H9 (cell line): ENCODE measurements at regions not wholly inside any gene's neighbourhood (a gene's known extent, or its start where the extent isn't known, plus 50 kb on each side); places are given as distances from the start of the nearest gene placed in this dataset.

ENCODE experiments used
- DNase-seq: peaks from one replicate; pipeline ENCODE4 v3.0.0-alpha.2; 2017
- H2AFZ ChIP-seq: one replicate; pipeline ENCODE4 v1.6.1; 2013; ENCODE audit warnings: mild to moderate bottlenecking, low read length, control low read depth, moderate library complexity
- H2AK5ac ChIP-seq: 2 replicates; pipeline ENCODE4 v1.6.1; 2013; ENCODE audit warnings: low read length, control low read depth, mixed read lengths; ENCODE audit not compliant: insufficient read length
- H2BK120ac ChIP-seq: one replicate; pipeline ENCODE4 v1.6.1; 2013; ENCODE audit warnings: low read depth, mild to moderate bottlenecking, low read length, control low read depth, inconsistent platforms; ENCODE audit not compliant: poor library complexity, severe bottlenecking
- H2BK12ac ChIP-seq: 2 replicates; pipeline ENCODE4 v1.6.1; 2013; ENCODE audit warnings: low read length, control low read depth, mixed read lengths, low read depth; ENCODE audit not compliant: insufficient read length
- H2BK15ac ChIP-seq: 2 replicates; pipeline ENCODE4 v1.6.1; 2013; ENCODE audit warnings: low read depth, low read length, control low read depth
- H2BK20ac ChIP-seq: one replicate; pipeline ENCODE4 v1.6.1; 2013; ENCODE audit warnings: low read depth, mild to moderate bottlenecking, low read length, control low read depth, inconsistent platforms; ENCODE audit not compliant: poor library complexity, severe bottlenecking
- H2BK5ac ChIP-seq: 2 replicates; pipeline ENCODE4 v1.6.1; 2013; ENCODE audit warnings: low read length, control low read depth, mixed read lengths; ENCODE audit not compliant: insufficient read length
- H3K14ac ChIP-seq: 2 replicates; pipeline ENCODE4 v1.6.1; 2013; ENCODE audit warnings: low read length, control low read depth; ENCODE audit not compliant: insufficient read depth
- H3K18ac ChIP-seq: 2 replicates; pipeline ENCODE4 v1.6.1; 2013; ENCODE audit warnings: low read depth, mild to moderate bottlenecking, mixed read lengths, low read length, control low read depth; ENCODE audit not compliant: insufficient read length
- H3K23ac ChIP-seq: 2 replicates; pipeline ENCODE4 v1.6.1; 2013; ENCODE audit warnings: low read length, control low read depth, mixed read lengths, low read depth; ENCODE audit not compliant: insufficient read length
- H3K23me2 ChIP-seq: 2 replicates; pipeline ENCODE4 v1.6.1; 2013; ENCODE audit warnings: low read depth, mild to moderate bottlenecking, mixed read lengths, low read length, control low read depth; ENCODE audit not compliant: insufficient read length, poor library complexity, severe bottlenecking
- H3K27ac ChIP-seq: 2 replicates; pipeline ENCODE4 v1.5.1; 2013; ENCODE audit warnings: low read length, control low read depth, mixed read lengths, low read depth; ENCODE audit not compliant: insufficient read length
- H3K27me3 ChIP-seq: 2 replicates; pipeline ENCODE4 v1.6.1; 2013; ENCODE audit warnings: low read length, control low read depth, inconsistent platforms; ENCODE audit not compliant: insufficient read depth
- H3K4ac ChIP-seq: 2 replicates; pipeline ENCODE4 v1.6.1; 2013; ENCODE audit warnings: low read depth, mild to moderate bottlenecking, control low read depth, inconsistent platforms, low read length, moderate library complexity
- H3K4me1 ChIP-seq: 2 replicates; pipeline ENCODE4 v1.6.1; 2013; ENCODE audit warnings: low read length, control low read depth, inconsistent platforms; ENCODE audit not compliant: insufficient read depth
- H3K4me2 ChIP-seq: 2 replicates; pipeline ENCODE4 v1.6.1; 2013; ENCODE audit warnings: low read length, control low read depth, mixed read lengths; ENCODE audit not compliant: insufficient read length, insufficient read depth
- H3K56ac ChIP-seq: 2 replicates; pipeline ENCODE4 v1.6.1; 2013; ENCODE audit warnings: low read depth, mild to moderate bottlenecking, mixed read lengths, low read length, control low read depth; ENCODE audit not compliant: insufficient read length
- H3K79me1 ChIP-seq: 2 replicates; pipeline ENCODE4 v1.6.1; 2013; ENCODE audit warnings: low read depth, mild to moderate bottlenecking, moderate library complexity, low read length, control low read depth, inconsistent platforms; ENCODE audit not compliant: insufficient read depth, poor library complexity, severe bottlenecking
- H3K79me2 ChIP-seq: 2 replicates; pipeline ENCODE4 v1.6.1; 2013; ENCODE audit warnings: low read length, control low read depth, inconsistent platforms; ENCODE audit not compliant: insufficient read depth
- H3K9ac ChIP-seq: 2 replicates; pipeline ENCODE4 v1.6.1; 2013; ENCODE audit warnings: low read length, control low read depth, mixed read lengths; ENCODE audit not compliant: insufficient read length; ENCODE audit errors: extremely low read depth
- H3K9me3 ChIP-seq: one replicate; pipeline ENCODE4 v1.6.1; 2013; ENCODE audit warnings: low read depth, low read length, inconsistent platforms; ENCODE audit not compliant: control insufficient read depth
- H3T11ph ChIP-seq: one replicate; pipeline ENCODE4 v1.6.1; 2013; ENCODE audit warnings: mild to moderate bottlenecking, low read length, control low read depth, inconsistent platforms
- H4K20me1 ChIP-seq: one replicate; pipeline ENCODE4 v1.6.1; 2013; ENCODE audit not compliant: control insufficient read depth, insufficient read length, insufficient read depth
- H4K5ac ChIP-seq: 2 replicates; pipeline ENCODE4 v1.6.1; 2013; ENCODE audit warnings: low read depth, mild to moderate bottlenecking, mixed read lengths, low read length, control low read depth; ENCODE audit not compliant: insufficient read length
- H4K8ac ChIP-seq: replicated peaks from 2 replicates; pipeline ENCODE4 v1.6.1; 2013; ENCODE audit warnings: low read length, control low read depth, mixed read lengths, low read depth; ENCODE audit not compliant: insufficient read length
- H4K91ac ChIP-seq: 2 replicates; pipeline ENCODE4 v1.6.1; 2013; ENCODE audit warnings: low read depth, mild to moderate bottlenecking, moderate library complexity, mixed read lengths, low read length, control low read depth; ENCODE audit not compliant: insufficient read length
- H3K27ac Mint-ChIP-seq, 3 experiments: 2 replicates in 2 of 3; 3 replicates in 1 of 3; pipeline ENCODE4 v1.8.0; 2020 to 2021; ENCODE audit warnings: mixed read lengths in 3 of 3, mild to moderate bottlenecking in 1 of 3, moderate library complexity in 1 of 3
- H3K27me3 Mint-ChIP-seq: 2 replicates; pipeline ENCODE4 v1.8.0; 2021; ENCODE audit warnings: low read depth, mild to moderate bottlenecking, moderate library complexity, mixed read lengths
- H3K36me3 Mint-ChIP-seq, 3 experiments: 2 replicates in 2 of 3; 3 replicates in 1 of 3; pipeline ENCODE4 v1.8.0; 2020 to 2021; ENCODE audit warnings: low read depth in 3 of 3, mixed read lengths in 3 of 3; ENCODE audit not compliant: insufficient read depth in 1 of 3
- H3K4me1 Mint-ChIP-seq, 2 experiments: 2 replicates each; pipeline ENCODE4 v1.8.0; 2020; ENCODE audit warnings: mixed read lengths in 2 of 2
- H3K4me3 Mint-ChIP-seq, 2 experiments: 2 replicates in 1 of 2; 3 replicates in 1 of 2; pipeline ENCODE4 v1.8.0; 2020 to 2021; ENCODE audit warnings: mild to moderate bottlenecking in 2 of 2, mixed read lengths in 2 of 2, moderate library complexity in 1 of 2
- H3K9me3 Mint-ChIP-seq, 2 experiments: 2 replicates in 1 of 2; 3 replicates in 1 of 2; pipeline ENCODE4 v1.8.0; 2020; ENCODE audit warnings: mild to moderate bottlenecking in 2 of 2, mixed read lengths in 2 of 2, moderate library complexity in 1 of 2
- WGBS: extraction: QIAGEN DNeasy Blood & Tissue Kit; methylation state at CpG from one replicate; pipeline ENCODE4 v1.1.7; 2013; ENCODE audit warnings: missing lambda C conversion rate, low lambda C conversion rate, mixed read lengths; ENCODE audit not compliant: insufficient read length; ENCODE audit errors: extremely low coverage; 5-methylcytosine and 5-hydroxymethylcytosine counted together
- TF ChIP-seq, protein P1 (sequence below): fragments of 200-600 bp; sonication (generic); conservative IDR thresholded peaks from 3 replicates; pipeline ENCODE4 v1.8.0; 2021; ENCODE audit warnings: antibody characterized with exemption, mild to moderate bottlenecking

DNA sequence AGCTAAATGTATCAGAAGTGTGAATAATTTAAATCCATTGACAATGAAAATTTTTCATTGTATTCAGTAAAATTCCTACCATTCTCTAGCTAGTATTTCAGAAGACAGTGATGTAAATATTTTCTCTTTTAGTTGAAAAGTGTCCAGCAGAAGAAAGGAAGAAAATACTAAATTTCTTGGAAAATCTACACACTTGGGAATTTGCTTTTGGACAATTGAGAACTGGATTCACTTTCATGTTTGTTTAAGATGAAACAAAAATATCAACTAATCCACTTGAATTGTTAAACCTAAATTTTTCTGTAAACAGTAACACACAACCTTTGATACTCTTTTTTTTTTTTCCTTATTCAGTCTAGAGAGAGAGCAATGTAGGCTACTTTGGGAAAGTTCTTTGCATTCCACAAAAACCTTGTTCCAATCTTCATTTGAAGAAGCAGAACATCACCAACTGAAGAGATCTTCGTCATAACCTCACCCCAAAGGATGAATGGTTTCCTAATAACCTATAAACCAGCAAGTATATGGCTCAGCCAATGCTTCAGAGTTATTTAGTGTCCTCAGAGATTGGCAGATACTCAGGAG is 155.1 kb upstream of the GORAB start:
- Histone ChIP-seq H2BK12ac (no peak overlapping the region), H3K9ac (no peak overlapping the region), H3K27me3 (no peaks in the 10 kb centered on the region), H2BK20ac (no peak overlapping the region), H3K4me2 (no peak overlapping the region), H3K4me1 (peaks cover 8% of the 10 kb centered on the region; the same call in 1 of the 2 replicates), H4K5ac (no peak overlapping the region), H3K27ac (no peak overlapping the region), H3K23me2 (no peaks in the 10 kb centered on the region), H3K79me2 (no peaks in the 10 kb centered on the region), H4K91ac (no peak overlapping the region), H3K14ac (no peak overlapping the region), H3K56ac (no peak overlapping the region), H4K8ac (no peak overlapping the region), H2BK5ac (no peak overlapping the region), H3K4ac (no peak overlapping the region), H2AK5ac (no peak overlapping the region), H2BK15ac (no peak overlapping the region), H3T11ph (no peak overlapping the region), H3K23ac (no peak overlapping the region), H3K79me1 (no peaks in the 10 kb centered on the region), H2AFZ (no peak overlapping the region), H3K9me3 (no peaks in the 10 kb centered on the region), H2BK120ac (no peak overlapping the region), H3K18ac (no peak overlapping the region), H4K20me1 (no peaks in the 10 kb centered on the region)
- Mint-ChIP-seq H3K4me1 (peaks cover 9 to 11% of the 10 kb centered on the region in 2 experiments), H3K27me3 (no peaks in the 10 kb centered on the region), H3K4me3 (no peak overlapping the region), H3K9me3 (peaks cover 0 to 3% of the 10 kb centered on the region in 2 experiments; a peak in 1 of 5 replicates), H3K36me3 (no peaks in the 10 kb centered on the region), H3K27ac (no peak overlapping the region)
- TF ChIP-seq, protein P1, sequence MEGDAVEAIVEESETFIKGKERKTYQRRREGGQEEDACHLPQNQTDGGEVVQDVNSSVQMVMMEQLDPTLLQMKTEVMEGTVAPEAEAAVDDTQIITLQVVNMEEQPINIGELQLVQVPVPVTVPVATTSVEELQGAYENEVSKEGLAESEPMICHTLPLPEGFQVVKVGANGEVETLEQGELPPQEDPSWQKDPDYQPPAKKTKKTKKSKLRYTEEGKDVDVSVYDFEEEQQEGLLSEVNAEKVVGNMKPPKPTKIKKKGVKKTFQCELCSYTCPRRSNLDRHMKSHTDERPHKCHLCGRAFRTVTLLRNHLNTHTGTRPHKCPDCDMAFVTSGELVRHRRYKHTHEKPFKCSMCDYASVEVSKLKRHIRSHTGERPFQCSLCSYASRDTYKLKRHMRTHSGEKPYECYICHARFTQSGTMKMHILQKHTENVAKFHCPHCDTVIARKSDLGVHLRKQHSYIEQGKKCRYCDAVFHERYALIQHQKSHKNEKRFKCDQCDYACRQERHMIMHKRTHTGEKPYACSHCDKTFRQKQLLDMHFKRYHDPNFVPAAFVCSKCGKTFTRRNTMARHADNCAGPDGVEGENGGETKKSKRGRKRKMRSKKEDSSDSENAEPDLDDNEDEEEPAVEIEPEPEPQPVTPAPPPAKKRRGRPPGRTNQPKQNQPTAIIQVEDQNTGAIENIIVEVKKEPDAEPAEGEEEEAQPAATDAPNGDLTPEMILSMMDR = no peak
- DNase-seq = no peak
- WGBS = no CpG with 5 or more reads among the region's 1 CpG
